HG03159 (cell line): ENCODE measurements at regions not wholly inside any gene's neighbourhood (a gene's known extent, or its start where the extent isn't known, plus 50 kb on each side); places are given as distances from the start of the nearest gene placed in this dataset.
"Not testable (repeated sequence)": the region's sequence is repeated elsewhere in the genome, so short reads cannot be mapped to it uniquely, and the experiment has no call there.

Experiments
- ATAC-seq: cut with Tn5 transposase; IDR thresholded peaks from one replicate; pipeline ENCODE4 v1.9.1; 2021; ENCODE audit warnings: mild to moderate bottlenecking, moderate library complexity; ENCODE audit not compliant: unreplicated experiment

- no peak for ATAC-seq
These were observed 1431.5 kb downstream of the BRINP3 start for GRCh38 chr1:189046127-189046526.

GRCh38 chr1:189084811-189085210 lies 1392.9 kb downstream of the BRINP3 start:
- no peak for ATAC-seq

GRCh38 chr1:189103956-189104355 lies 1373.7 kb downstream of the BRINP3 start:
- ATAC-seq: no peak

GRCh38 chr1:189117072-189117770 lies 1360.4 kb downstream of the BRINP3 start:
- ATAC-seq: no peak

GRCh38 chr1:189121941-189122340 lies 1355.7 kb downstream of the BRINP3 start:
- ATAC-seq: no peak

GRCh38 chr1:189125694-189126093 lies 1352.0 kb downstream of the BRINP3 start:
- ATAC-seq: no peak

- no peak for ATAC-seq
These were observed 1346.1 kb downstream of the BRINP3 start for GRCh38 chr1:189131576-189131975.

GRCh38 chr1:189139748-189140147 lies 1337.9 kb downstream of the BRINP3 start:
- not testable (repeated sequence) for ATAC-seq

- no peak for ATAC-seq
These were observed 1336.6 kb downstream of the BRINP3 start for GRCh38 chr1:189141056-189141455.

GRCh38 chr1:189149547-189150375 lies 1327.9 kb downstream of the BRINP3 start:
- ATAC-seq: no peak

- ATAC-seq: no peak
These were observed 1327.0 kb downstream of the BRINP3 start for GRCh38 chr1:189150624-189151023.

- no peak for ATAC-seq
These were observed 1326.3 kb downstream of the BRINP3 start for GRCh38 chr1:189151361-189151760.

GRCh38 chr1:189152685-189153084 lies 1325.0 kb downstream of the BRINP3 start:
- no peak for ATAC-seq

GRCh38 chr1:189158155-189158554 lies 1319.5 kb downstream of the BRINP3 start:
- no peak for ATAC-seq

GRCh38 chr1:189175889-189176288 lies 1301.8 kb downstream of the BRINP3 start:
- no peak for ATAC-seq

GRCh38 chr1:189180057-189180456 lies 1297.6 kb downstream of the BRINP3 start:
- no peak for ATAC-seq

- no peak for ATAC-seq
These were observed 1292.6 kb downstream of the BRINP3 start for GRCh38 chr1:189185097-189185496.

GRCh38 chr1:189192741-189193520 lies 1284.7 kb downstream of the BRINP3 start:
- no peak for ATAC-seq

GRCh38 chr1:189205863-189206262 lies 1271.8 kb downstream of the BRINP3 start:
- ATAC-seq: no peak

- no peak for ATAC-seq
These were observed 1271.0 kb downstream of the BRINP3 start for GRCh38 chr1:189206617-189207016.

GRCh38 chr1:189211742-189212141 lies 1265.9 kb downstream of the BRINP3 start:
- ATAC-seq: no peak
